Esophagus squamous epithelium (tissue), 5 donors: ENCODE measurements at regions not wholly inside any gene's neighbourhood (a gene's known extent, or its start where the extent isn't known, plus 50 kb on each side); places are given as distances from the start of the nearest gene placed in this dataset.

ENCODE experiments used
- DNase-seq: peaks from one replicate; lab custom pipeline; 2025; lab: John Stamatoyannopoulos, UW
- H3K27ac ChIP-seq, 4 donors: fragments of 200-600 bp; sonication (generic); one replicate each; pipeline ENCODE4 v1.5.1; 2016 to 2019; ENCODE audit warnings: mild to moderate bottlenecking in 1 of 4
- H3K27me3 ChIP-seq, 4 donors: fragments of 200-600 bp; sonication (generic); 1 replicate in 3 of 4; 2 replicates in 1 of 4; pipeline versions ENCODE4 v1.5.1 to v1.6.0; 2017 to 2021; ENCODE audit warnings: antibody characterized with exemption in 1 of 4
- H3K36me3 ChIP-seq, 3 donors: fragments of 200-600 bp; sonication (generic); one replicate each; pipeline ENCODE4 v1.5.1; 2016 to 2019
- H3K4me1 ChIP-seq, 3 donors: fragments of 200-600 bp; sonication (generic); one replicate each; pipeline ENCODE4 v1.5.1; 2017 to 2019
- H3K4me3 ChIP-seq, 4 donors: fragments of 200-600 bp; sonication (generic); 1 replicate in 3 of 4; 2 replicates in 1 of 4; pipeline ENCODE4 v1.5.1; 2016 to 2019; ENCODE audit warnings: mild to moderate bottlenecking in 2 of 4, moderate library complexity in 1 of 4
- H3K9me3 ChIP-seq, 3 donors: fragments of 200-600 bp; sonication (generic); one replicate each; pipeline ENCODE4 v1.5.1; 2016 to 2019
- CTCF ChIP-seq, 6 experiments: fragments of 450-650 bp in 4 of 6; fragments of 200-600 bp in 2 of 6; sonication (generic) in 2 of 6; IDR thresholded peaks; one replicate each; pipeline ENCODE4 v1.5.1; 2016 to 2019; ENCODE audit warnings: antibody characterized with exemption in 6 of 6, mild to moderate bottlenecking in 4 of 6, moderate library complexity in 4 of 6
- POLR2A ChIP-seq, 4 donors: fragments of 450-650 bp; IDR thresholded peaks; one replicate each; pipeline ENCODE4 v1.6.1; 2017; ENCODE audit warnings: antibody characterized with exemption in 4 of 4, mild to moderate bottlenecking in 4 of 4, moderate library complexity in 3 of 4
- WGBS, 2 donors: methylation state at CpG; one replicate each; pipeline ENCODE4 v1.1.5; 2018; 5-methylcytosine and 5-hydroxymethylcytosine counted together
- intact Hi-C: fragments of 100-400 bp; cut with DNase I; formaldehyde crosslinking; loops from one replicate; pipeline ENCODE4 v1.15.0; 2022
- donor health status: DM: yes; HTN: yes; CAD: no.

- H3K36me3 ChIP-seq, result no peaks in the 10 kb centered on the region
- H3K27me3 ChIP-seq, result peaks cover 0 to 17% (median 0%) of the 10 kb centered on the region in 4 donors
- H3K27ac ChIP-seq, result no peak overlapping the region
- TF ChIP-seq CTCF (IDR thresholded peaks at IDR 0.05) (no peak), POLR2A (IDR thresholded peaks at IDR 0.05) (no peak)
- no peaks in the 10 kb centered on the region for H3K9me3 ChIP-seq
- DNase-seq, result no peak
- intact Hi-C loops, result no loop called here
- no peak overlapping the region for H3K4me3 ChIP-seq
- H3K4me1 ChIP-seq, result no peaks in the 10 kb centered on the region
These were observed 106.7 kb upstream of the SOX1 start for GRCh38 chr13:111960152-111960772.

DNA sequence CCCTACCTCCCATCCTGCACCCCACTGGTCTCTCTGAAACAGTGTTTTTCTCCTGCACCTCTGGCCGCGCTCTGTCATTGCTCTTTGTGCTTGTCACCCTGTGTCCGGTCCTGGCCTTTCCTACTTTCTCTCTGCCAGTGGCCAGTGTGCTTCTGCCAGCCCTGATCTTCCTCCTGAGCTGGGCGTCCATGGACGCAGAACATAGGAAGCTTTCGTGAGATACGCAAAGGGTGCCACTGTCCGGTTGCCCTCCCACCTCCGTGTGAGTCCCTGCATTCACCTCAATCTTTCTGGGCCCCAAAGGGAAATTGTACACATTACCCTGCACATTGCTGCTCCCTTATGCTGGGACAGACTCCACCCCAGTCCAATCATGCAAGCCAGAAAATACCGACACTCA, 105.7 kb upstream of the SOX1 start:
- intact Hi-C loops, result no loop called here
- no peak overlapping the region for H3K4me3 ChIP-seq
- H3K27me3 ChIP-seq, result peaks cover 0 to 10% (median 0%) of the 10 kb centered on the region in 4 donors
- WGBS, 2 donors, result 82 to 85% methylated on average over 10 of the region's 10 CpGs
- no peaks in the 10 kb centered on the region for H3K36me3 ChIP-seq
- no peak for DNase-seq
- TF ChIP-seq CTCF (IDR thresholded peaks at IDR 0.05), result no peak
- no peak for TF ChIP-seq POLR2A (IDR thresholded peaks at IDR 0.05)
- no peak overlapping the region for H3K27ac ChIP-seq
- H3K4me1 ChIP-seq, result no peaks in the 10 kb centered on the region
- no peaks in the 10 kb centered on the region for H3K9me3 ChIP-seq

GRCh38 chr13:111961651-111962192, 105.2 kb upstream of the SOX1 start:
- Histone ChIP-seq H3K4me1 (no peaks in the 10 kb centered on the region), H3K36me3 (no peaks in the 10 kb centered on the region), H3K9me3 (no peaks in the 10 kb centered on the region), H3K27ac (no peak overlapping the region), H3K27me3 (peaks cover 0 to 5% (median 0%) of the 10 kb centered on the region in 4 donors), H3K4me3 (no peak overlapping the region)
- DNase-seq, result no peak
- intact Hi-C loops, result no loop called here
- 81 to 85% methylated on average over 11 of the region's 11 CpGs for WGBS, 2 donors
- TF ChIP-seq POLR2A (IDR thresholded peaks at IDR 0.05), result no peak
- TF ChIP-seq CTCF (IDR thresholded peaks at IDR 0.05), result no peak

DNA sequence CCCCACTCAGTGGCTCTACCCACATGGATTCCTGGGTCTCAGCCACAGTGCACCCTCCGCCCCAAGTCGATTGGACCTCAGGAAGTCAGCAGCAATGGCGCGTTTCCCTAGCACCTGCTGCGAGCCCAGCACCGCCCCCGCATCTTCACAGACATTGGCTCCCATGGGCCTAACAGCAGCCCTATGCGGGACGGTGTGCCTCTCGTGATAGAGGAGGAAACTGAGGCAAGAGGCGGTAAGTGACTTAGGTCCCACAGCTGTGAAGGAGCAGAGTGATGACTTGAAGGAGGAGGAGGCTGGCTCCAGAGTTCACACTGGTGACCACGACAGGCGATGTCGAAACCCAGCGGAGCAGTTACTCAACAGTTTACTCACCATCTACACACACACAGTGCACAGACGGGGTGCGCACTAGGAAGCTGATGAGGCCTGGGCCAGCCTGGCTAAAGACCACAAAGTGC, 104.5 kb upstream of the SOX1 start:
- no peak for DNase-seq
- TF ChIP-seq POLR2A (IDR thresholded peaks at IDR 0.05) (no peak), CTCF (IDR thresholded peaks at IDR 0.05) (no peak)
- intact Hi-C loops, result no loop called here
- Histone ChIP-seq H3K4me3 (no peak overlapping the region), H3K27ac (no peak overlapping the region), H3K36me3 (no peaks in the 10 kb centered on the region), H3K4me1 (no peaks in the 10 kb centered on the region), H3K27me3 (peaks cover 0 to 5% (median 0%) of the 10 kb centered on the region in 4 donors), H3K9me3 (no peaks in the 10 kb centered on the region)
- WGBS, 2 donors, result 82 to 88% methylated on average over 14 to 17 of the region's 17 CpGs

- intact Hi-C loops, result no loop called here
- no peak for DNase-seq
These were observed 103.9 kb upstream of the SOX1 start for GRCh38 chr13:111963031-111963430.

More at GRCh38 chr13:111963031-111963430, 103.9 kb upstream of the SOX1 start:
- H3K4me1 ChIP-seq, result no peaks in the 10 kb centered on the region
- H3K4me3 ChIP-seq, result no peak overlapping the region
- H3K9me3 ChIP-seq, result no peaks in the 10 kb centered on the region
- H3K27ac ChIP-seq, result no peak overlapping the region
- 59 to 93% methylated on average over 2 to 3 of the region's 13 CpGs for WGBS, 2 donors
- peaks cover 0 to 5% (median 0%) of the 10 kb centered on the region in 4 donors for H3K27me3 ChIP-seq
- no peaks in the 10 kb centered on the region for H3K36me3 ChIP-seq
- TF ChIP-seq POLR2A (IDR thresholded peaks at IDR 0.05) (no peak), CTCF (IDR thresholded peaks at IDR 0.05) (no peak)
